ENCODE measurements at regions not wholly inside any gene's neighbourhood (a gene's known extent, or its start where the extent isn't known, plus 50 kb on each side); places are given as distances from the start of the nearest gene placed in this dataset.
A peak's percentile ranks its signal among the peaks of the same experiment; 100 is the strongest.

GRCh38 chr10:125259651-125260050, 99.3 kb upstream of the CTBP2 start:
- no peaks in the 10 kb centered on the region for H3K36me3 ChIP-seq (replicated peaks in 1 of 2; ENCODE audit: control insufficient read depth in 2 of 2, insufficient read depth in 2 of 2, low read length in 2 of 2)
- H3K14ac ChIP-seq (ENCODE audit: low read length), result no peak overlapping the region

GRCh38 chr10:125258676-125259075, 98.3 kb upstream of the CTBP2 start:
- Histone ChIP-seq H2BK12ac (ENCODE audit: low read length) (no peak overlapping the region), H3K4me1 (ENCODE audit: control insufficient read depth in 2 of 2, insufficient read depth in 1 of 2, low read depth in 1 of 2, low read length in 2 of 2) (peaks cover 0 to 2% of the 10 kb centered on the region in 2 donors), H4K91ac (ENCODE audit: low read depth, low read length, poor library complexity) (no peak overlapping the region), H3K79me1 (ENCODE audit: low read depth, low read length) (no peaks in the 10 kb centered on the region), H3K4me3 (ENCODE audit: low read length in 2 of 2) (no peak overlapping the region), H3K18ac (ENCODE audit: low read length) (no peak overlapping the region), H3K27me3 (ENCODE audit: control insufficient read depth in 3 of 3, insufficient read depth in 3 of 3, low read depth in 1 of 3, low read length in 3 of 3) (no peaks in the 10 kb centered on the region), H2AK5ac (ENCODE audit: low read depth, low read length) (no peak overlapping the region), H3K36me3 (replicated peaks in 1 of 2; ENCODE audit: control insufficient read depth in 2 of 2, insufficient read depth in 2 of 2, low read length in 2 of 2) (no peaks in the 10 kb centered on the region), H3K9ac (ENCODE audit: low read depth, low read length, poor library complexity) (no peak overlapping the region), H4K8ac (ENCODE audit: low read depth, low read length) (no peak overlapping the region), H3K4ac (ENCODE audit: low read length) (no peak overlapping the region), H2AFZ (ENCODE audit: low read length) (no peak overlapping the region), H2BK120ac (ENCODE audit: low read depth, low read length) (no peak overlapping the region), H3K14ac (ENCODE audit: low read length) (no peak overlapping the region), H2BK5ac (ENCODE audit: low read length) (no peak overlapping the region), H3K27ac (replicated peaks; ENCODE audit: low read length) (no peak overlapping the region), H3K23ac (ENCODE audit: low read depth, low read length, poor library complexity) (no peak overlapping the region), H3K9me3 (replicated peaks in 1 of 2; ENCODE audit: control insufficient read depth in 2 of 2, insufficient read depth in 1 of 2, low read depth in 1 of 2, low read length in 2 of 2) (peaks cover 0 to 5% of the 10 kb centered on the region in 2 donors), H3K4me2 (ENCODE audit: insufficient read depth, low read length, poor library complexity, severe bottlenecking) (no peak overlapping the region), H2BK15ac (ENCODE audit: low read length) (no peak overlapping the region)
- no peak for DNase-seq (ENCODE audit: low spot score)
- WGBS, 2 donors (ENCODE audit: extremely low coverage in 2 of 2, insufficient read length in 2 of 2, insufficient replicate concordance in 1 of 2), result no CpG with 5 or more reads among the region's 2 CpGs

More at GRCh38 chr10:125259651-125260050, 99.3 kb upstream of the CTBP2 start:
- Histone ChIP-seq H2AK5ac (ENCODE audit: low read depth, low read length) (no peak overlapping the region), H2BK5ac (ENCODE audit: low read length) (no peak overlapping the region), H3K4me3 (ENCODE audit: low read length in 2 of 2) (no peak overlapping the region), H2BK15ac (ENCODE audit: low read length) (no peak overlapping the region), H3K4me2 (ENCODE audit: insufficient read depth, low read length, poor library complexity, severe bottlenecking) (no peak overlapping the region), H4K91ac (ENCODE audit: low read depth, low read length, poor library complexity) (no peak overlapping the region), H3K4me1 (ENCODE audit: control insufficient read depth in 2 of 2, insufficient read depth in 1 of 2, low read depth in 1 of 2, low read length in 2 of 2) (peaks cover 0 to 2% of the 10 kb centered on the region in 2 donors), H3K9me3 (replicated peaks in 1 of 2; ENCODE audit: control insufficient read depth in 2 of 2, insufficient read depth in 1 of 2, low read depth in 1 of 2, low read length in 2 of 2) (peaks cover 0 to 5% of the 10 kb centered on the region in 2 donors), H3K9ac (ENCODE audit: low read depth, low read length, poor library complexity) (no peak overlapping the region), H3K23ac (ENCODE audit: low read depth, low read length, poor library complexity) (no peak overlapping the region), H4K8ac (ENCODE audit: low read depth, low read length) (no peak overlapping the region), H2BK120ac (ENCODE audit: low read depth, low read length) (no peak overlapping the region), H3K27me3 (ENCODE audit: control insufficient read depth in 3 of 3, insufficient read depth in 3 of 3, low read depth in 1 of 3, low read length in 3 of 3) (no peaks in the 10 kb centered on the region), H3K4ac (ENCODE audit: low read length) (no peak overlapping the region), H3K79me1 (ENCODE audit: low read depth, low read length) (no peaks in the 10 kb centered on the region), H3K18ac (ENCODE audit: low read length) (no peak overlapping the region), H2AFZ (ENCODE audit: low read length) (no peak overlapping the region), H2BK12ac (ENCODE audit: low read length) (no peak overlapping the region), H3K27ac (replicated peaks; ENCODE audit: low read length) (no peak overlapping the region)
- WGBS, 2 donors (ENCODE audit: extremely low coverage in 2 of 2, insufficient read length in 2 of 2, insufficient replicate concordance in 1 of 2), result no CpG with 5 or more reads among the region's 4 CpGs
- DNase-seq (ENCODE audit: low spot score), result no peak

- DNase-seq (ENCODE audit: low spot score), result no peak
- WGBS, 2 donors (ENCODE audit: extremely low coverage in 2 of 2, insufficient read length in 2 of 2, insufficient replicate concordance in 1 of 2), result no CpG with 5 or more reads among the region's 12 CpGs
- Histone ChIP-seq H3K4me1 (ENCODE audit: control insufficient read depth in 2 of 2, insufficient read depth in 1 of 2, low read depth in 1 of 2, low read length in 2 of 2) (peaks cover 0 to 2% of the 10 kb centered on the region in 2 donors), H3K4ac (ENCODE audit: low read length) (no peak overlapping the region), H2BK120ac (ENCODE audit: low read depth, low read length) (no peak overlapping the region), H2BK5ac (ENCODE audit: low read length) (no peak overlapping the region), H3K9ac (ENCODE audit: low read depth, low read length, poor library complexity) (no peak overlapping the region), H2AK5ac (ENCODE audit: low read depth, low read length) (no peak overlapping the region), H3K27me3 (ENCODE audit: control insufficient read depth in 3 of 3, insufficient read depth in 3 of 3, low read depth in 1 of 3, low read length in 3 of 3) (no peaks in the 10 kb centered on the region), H2AFZ (ENCODE audit: low read length) (no peak overlapping the region), H3K27ac (replicated peaks; ENCODE audit: low read length) (no peak overlapping the region), H3K36me3 (replicated peaks in 1 of 2; ENCODE audit: control insufficient read depth in 2 of 2, insufficient read depth in 2 of 2, low read length in 2 of 2) (no peaks in the 10 kb centered on the region), H3K79me1 (ENCODE audit: low read depth, low read length) (no peaks in the 10 kb centered on the region), H3K23ac (ENCODE audit: low read depth, low read length, poor library complexity) (no peak overlapping the region), H3K4me3 (ENCODE audit: low read length in 2 of 2) (no peak overlapping the region), H3K4me2 (ENCODE audit: insufficient read depth, low read length, poor library complexity, severe bottlenecking) (no peak overlapping the region), H3K14ac (ENCODE audit: low read length) (no peak overlapping the region), H2BK15ac (ENCODE audit: low read length) (no peak overlapping the region), H4K8ac (ENCODE audit: low read depth, low read length) (no peak overlapping the region), H3K18ac (ENCODE audit: low read length) (peak overlapping the region; percentile 46), H3K9me3 (replicated peaks in 1 of 2; ENCODE audit: control insufficient read depth in 2 of 2, insufficient read depth in 1 of 2, low read depth in 1 of 2, low read length in 2 of 2) (peaks cover 0 to 5% of the 10 kb centered on the region in 2 donors), H4K91ac (ENCODE audit: low read depth, low read length, poor library complexity) (no peak overlapping the region), H2BK12ac (ENCODE audit: low read length) (no peak overlapping the region)
Measured at GRCh38 chr10:125257521-125258108, 97.3 kb upstream of the CTBP2 start.

- peak overlapping the region; percentile 30 for H2BK15ac ChIP-seq (ENCODE audit: low read length)
Measured at GRCh38 chr10:125256026-125256425, 95.7 kb upstream of the CTBP2 start.

More at GRCh38 chr10:125256026-125256425, 95.7 kb upstream of the CTBP2 start:
- H3K4me1 ChIP-seq (ENCODE audit: control insufficient read depth in 2 of 2, insufficient read depth in 1 of 2, low read depth in 1 of 2, low read length in 2 of 2), result peaks cover 0 to 2% of the 10 kb centered on the region in 2 donors
- no peak overlapping the region for H3K4me2 ChIP-seq (ENCODE audit: insufficient read depth, low read length, poor library complexity, severe bottlenecking)
- no peak overlapping the region for H3K9ac ChIP-seq (ENCODE audit: low read depth, low read length, poor library complexity)
- no peak overlapping the region for H3K27ac ChIP-seq (replicated peaks; ENCODE audit: low read length)
- no peak for DNase-seq (ENCODE audit: low spot score)
- H3K27me3 ChIP-seq (ENCODE audit: control insufficient read depth in 3 of 3, insufficient read depth in 3 of 3, low read depth in 1 of 3, low read length in 3 of 3), result no peaks in the 10 kb centered on the region
- no peak overlapping the region for H3K14ac ChIP-seq (ENCODE audit: low read length)
- H2AK5ac ChIP-seq (ENCODE audit: low read depth, low read length), result no peak overlapping the region
- no peak overlapping the region for H2BK12ac ChIP-seq (ENCODE audit: low read length)
- H3K23ac ChIP-seq (ENCODE audit: low read depth, low read length, poor library complexity), result no peak overlapping the region
- no CpG with 5 or more reads among the region's 4 CpGs for WGBS, 2 donors (ENCODE audit: extremely low coverage in 2 of 2, insufficient read length in 2 of 2, insufficient replicate concordance in 1 of 2)
- no peak overlapping the region for H4K91ac ChIP-seq (ENCODE audit: low read depth, low read length, poor library complexity)
- peaks cover 0 to 5% of the 10 kb centered on the region in 2 donors for H3K9me3 ChIP-seq (replicated peaks in 1 of 2; ENCODE audit: control insufficient read depth in 2 of 2, insufficient read depth in 1 of 2, low read depth in 1 of 2, low read length in 2 of 2)
- no peak overlapping the region for H2AFZ ChIP-seq (ENCODE audit: low read length)
- H3K79me1 ChIP-seq (ENCODE audit: low read depth, low read length), result no peaks in the 10 kb centered on the region
- H4K8ac ChIP-seq (ENCODE audit: low read depth, low read length), result no peak overlapping the region
- H3K4ac ChIP-seq (ENCODE audit: low read length), result no peak overlapping the region
- no peak overlapping the region for H2BK120ac ChIP-seq (ENCODE audit: low read depth, low read length)
- no peak overlapping the region for H3K18ac ChIP-seq (ENCODE audit: low read length)
- no peaks in the 10 kb centered on the region for H3K36me3 ChIP-seq (replicated peaks in 1 of 2; ENCODE audit: control insufficient read depth in 2 of 2, insufficient read depth in 2 of 2, low read length in 2 of 2)
- H2BK5ac ChIP-seq (ENCODE audit: low read length), result no peak overlapping the region
- no peak overlapping the region for H3K4me3 ChIP-seq (ENCODE audit: low read length in 2 of 2)

All from neuronal stem cell (in vitro differentiated cells).